Stimulated activated CD4-positive, alpha-beta T cell treated with anti-CD3 and anti-CD28 coated beads, Interleukin-4, amount 100 ng/mL, for 1 hour (primary cell): ENCODE measurements at regions not wholly inside any gene's neighbourhood (a gene's known extent, or its start where the extent isn't known, plus 50 kb on each side); places are given as distances from the start of the nearest gene placed in this dataset.

ENCODE experiments used
- DNase-seq: peaks from one replicate; pipeline ENCODE4 v3.0.0-alpha.2; 2020

- DNase-seq, result no peak
Measured at GRCh38 chr1:209506101-209506500, 77.4 kb upstream of the CAMK1G start.

- DNase-seq, result no peak
Measured at GRCh38 chr1:209509039-209509438, 74.5 kb upstream of the CAMK1G start.

GRCh38 chr1:209510063-209510462 is 73.5 kb upstream of the CAMK1G start:
- no peak for DNase-seq

GRCh38 chr1:209511169-209511568 is 72.3 kb upstream of the CAMK1G start:
- DNase-seq, result no peak

GRCh38 chr1:209512821-209513220 is 70.7 kb upstream of the CAMK1G start:
- DNase-seq, result no peak

- no peak for DNase-seq
Measured at GRCh38 chr1:209513226-209513625, 70.3 kb upstream of the CAMK1G start.

- no peak for DNase-seq
Measured at GRCh38 chr1:209516771-209517680, 66.5 kb upstream of the CAMK1G start.

- DNase-seq, result no peak
Measured at GRCh38 chr1:209517681-209518050, 65.8 kb upstream of the CAMK1G start.

- DNase-seq, result no peak
Measured at GRCh38 chr1:209519786-209520185, 63.7 kb upstream of the CAMK1G start.

- DNase-seq, result no peak
Measured at GRCh38 chr1:209522826-209523225, 60.7 kb upstream of the CAMK1G start.

GRCh38 chr1:209526137-209526536 is 57.4 kb upstream of the CAMK1G start:
- DNase-seq, result no peak

GRCh38 chr1:209527372-209527771 is 56.1 kb upstream of the CAMK1G start:
- DNase-seq, result no peak

GRCh38 chr1:209527993-209528717 is 55.4 kb upstream of the CAMK1G start:
- no peak for DNase-seq

GRCh38 chr1:209529233-209529632 is 54.3 kb upstream of the CAMK1G start:
- no peak for DNase-seq

- no peak for DNase-seq
Measured at GRCh38 chr1:209531006-209531405, 52.5 kb upstream of the CAMK1G start.

GRCh38 chr1:209531549-209531948 is 52.0 kb upstream of the CAMK1G start:
- DNase-seq, result no peak
